ENCODE measurements at regions not wholly inside any gene's neighbourhood (a gene's known extent, or its start where the extent isn't known, plus 50 kb on each side); places are given as distances from the start of the nearest gene placed in this dataset.

DNA sequence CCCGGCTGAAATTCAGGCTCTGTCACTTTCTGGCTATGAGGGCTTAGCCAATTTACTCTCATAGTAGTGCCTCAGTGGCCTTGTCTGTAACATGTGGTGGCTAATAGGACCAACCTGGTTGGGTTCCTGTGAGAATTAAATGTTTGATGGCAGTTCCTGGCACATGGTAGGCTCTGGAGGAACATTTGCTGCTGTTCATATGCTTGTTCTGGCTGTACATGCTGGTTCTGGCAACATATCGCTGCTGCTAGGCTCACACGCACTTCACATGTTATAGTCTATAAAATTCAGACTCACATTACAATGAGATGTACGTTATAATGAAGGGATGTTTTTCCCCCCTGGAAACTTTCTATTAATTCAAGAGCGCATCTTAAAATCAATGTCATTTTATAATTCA, 417.7 kb upstream of the GYPC start:
- no peak for TF ChIP-seq POLR2A (IDR thresholded peaks at IDR 0.05)
- TF ChIP-seq, protein P1, sequence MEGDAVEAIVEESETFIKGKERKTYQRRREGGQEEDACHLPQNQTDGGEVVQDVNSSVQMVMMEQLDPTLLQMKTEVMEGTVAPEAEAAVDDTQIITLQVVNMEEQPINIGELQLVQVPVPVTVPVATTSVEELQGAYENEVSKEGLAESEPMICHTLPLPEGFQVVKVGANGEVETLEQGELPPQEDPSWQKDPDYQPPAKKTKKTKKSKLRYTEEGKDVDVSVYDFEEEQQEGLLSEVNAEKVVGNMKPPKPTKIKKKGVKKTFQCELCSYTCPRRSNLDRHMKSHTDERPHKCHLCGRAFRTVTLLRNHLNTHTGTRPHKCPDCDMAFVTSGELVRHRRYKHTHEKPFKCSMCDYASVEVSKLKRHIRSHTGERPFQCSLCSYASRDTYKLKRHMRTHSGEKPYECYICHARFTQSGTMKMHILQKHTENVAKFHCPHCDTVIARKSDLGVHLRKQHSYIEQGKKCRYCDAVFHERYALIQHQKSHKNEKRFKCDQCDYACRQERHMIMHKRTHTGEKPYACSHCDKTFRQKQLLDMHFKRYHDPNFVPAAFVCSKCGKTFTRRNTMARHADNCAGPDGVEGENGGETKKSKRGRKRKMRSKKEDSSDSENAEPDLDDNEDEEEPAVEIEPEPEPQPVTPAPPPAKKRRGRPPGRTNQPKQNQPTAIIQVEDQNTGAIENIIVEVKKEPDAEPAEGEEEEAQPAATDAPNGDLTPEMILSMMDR (IDR thresholded peaks at IDR 0.05), result no peak
